A549 (cell line): ENCODE measurements at regions not wholly inside any gene's neighbourhood (a gene's known extent, or its start where the extent isn't known, plus 50 kb on each side); places are given as distances from the start of the nearest gene placed in this dataset.
A peak's percentile ranks its signal among the peaks of the same experiment; 100 is the strongest.

ENCODE experiments used
- ATAC-seq, 2 experiments: fragments of 200-7000 bp in 1 of 2; fragments of >200 bp in 1 of 2; cut with Nextera tagmentation in 1 of 2; cut with Tn5 transposase in 1 of 2; 3 replicates each; pipeline versions ENCODE4 v1.8.0 to v1.9.1; 2018 to 2020; ENCODE audit warnings: mild to moderate bottlenecking in 1 of 2, moderate library complexity in 1 of 2
- CTCF ChIA-PET: fragments of 300-600 bp; sonication (Branson Sonifier 250); formaldehyde crosslinking; extraction: SDS; loops from one replicate; lab custom pipeline; 2021; ENCODE audit warnings: antibody characterized with exemption, inconsistent platforms; lab: Yijun Ruan, JAX
- POLR2A ChIA-PET: fragments of 350-600 bp; formaldehyde crosslinking; extraction: SDS; loops from one replicate; lab custom pipeline; 2021; ENCODE audit warnings: antibody characterized with exemption, inconsistent platforms; lab: Yijun Ruan, JAX
- DNase-seq, 2 experiments: peaks; one replicate each; pipeline versions ENCODE4 v3.0.0 to v3.0.0-alpha.2; 2011 to 2016; ENCODE audit warnings: low read depth in 1 of 2, low spot score in 1 of 2
- FAIRE-seq: peaks from 2 replicates; lab custom pipeline; 2011; peaks lifted over from hg19 to GRCh38; lab: Jason Lieb, UNC
- H3K27ac ChIP-seq, 2 experiments: fragments of >200 bp; sonication (Bioruptor Twin); formaldehyde crosslinking; 3 replicates each; pipeline ENCODE4 v1.5.1; 2016 to 2017
- H3K4me1 ChIP-seq: fragments of >200 bp; sonication (Bioruptor Twin); formaldehyde crosslinking; 3 replicates; pipeline ENCODE4 v1.6.1; 2016
- H3K4me2 ChIP-seq: fragments of >200 bp; sonication (Bioruptor Twin); formaldehyde crosslinking; 3 replicates; pipeline ENCODE4 v1.6.1; 2016
- H3K4me3 ChIP-seq: fragments of >200 bp; sonication (Bioruptor Twin); formaldehyde crosslinking; 3 replicates; pipeline ENCODE4 v1.5.1; 2016
- H3K9me3 ChIP-seq: fragments of >200 bp; sonication (Bioruptor Twin); formaldehyde crosslinking; 3 replicates; pipeline ENCODE4 v1.6.1; 2016
- ATOH8 ChIP-seq: fragments of 250-450 bp; sonication (Bioruptor Pico); IDR thresholded peaks from 2 replicates; pipeline ENCODE4 v1.5.0; 2020; ENCODE audit warnings: low read depth, mild to moderate bottlenecking, moderate library complexity
- BCL3 ChIP-seq: fragments of >200 bp; sonication (Bioruptor Twin); formaldehyde crosslinking; IDR thresholded peaks from 3 replicates; pipeline ENCODE4 v1.6.1; 2016
- CHD4 ChIP-seq: fragments of 200-600 bp; sonication (generic); IDR thresholded peaks from 2 replicates; pipeline ENCODE4 v1.6.1; 2016; ENCODE audit warnings: antibody characterized with exemption, mild to moderate bottlenecking, borderline replicate concordance
- EP300 ChIP-seq, 2 experiments: fragments of >200 bp; sonication (Bioruptor Twin); formaldehyde crosslinking; IDR thresholded peaks; 2 replicates in 1 of 2; 3 replicates in 1 of 2; pipeline ENCODE4 v1.6.1; 2016 to 2017
- FOSL2 ChIP-seq, 2 experiments: fragments of 450-650 bp in 1 of 2; fragments of >200 bp in 1 of 2; sonication (Bioruptor Twin) in 1 of 2; formaldehyde crosslinking; IDR thresholded peaks; 2 replicates each; pipeline versions ENCODE4 v1.5.0 to v1.6.1; 2016 to 2020; ENCODE audit warnings: mild to moderate bottlenecking in 1 of 2, moderate library complexity in 1 of 2
- FOXS1 ChIP-seq: fragments of 250-450 bp; sonication (Bioruptor Pico); IDR thresholded peaks from 2 replicates; pipeline ENCODE4 v1.5.0; 2020; ENCODE audit warnings: mild to moderate bottlenecking, moderate library complexity
- GATA3 ChIP-seq: IDR thresholded peaks from 2 replicates; pipeline ENCODE4 v1.6.1; 2012; ENCODE audit warnings: borderline replicate concordance
- HEYL ChIP-seq: fragments of 250-450 bp; sonication (Bioruptor Pico); IDR thresholded peaks from 2 replicates; pipeline ENCODE4 v1.8.0; 2021; ENCODE audit warnings: mild to moderate bottlenecking, moderate library complexity
- HOXB13 ChIP-seq: fragments of 250-450 bp; sonication (Bioruptor Pico); IDR thresholded peaks from 2 replicates; pipeline ENCODE4 v1.5.0; 2020; ENCODE audit warnings: low read depth, mild to moderate bottlenecking, moderate library complexity
- HOXB5 ChIP-seq: fragments of 250-450 bp; sonication (Bioruptor Pico); IDR thresholded peaks from 2 replicates; pipeline ENCODE4 v1.5.0; 2020; ENCODE audit warnings: mild to moderate bottlenecking, moderate library complexity
- KDM1A ChIP-seq: fragments of 200-600 bp; sonication (generic); IDR thresholded peaks from 2 replicates; pipeline ENCODE4 v1.6.1; 2016; ENCODE audit warnings: low read depth, mild to moderate bottlenecking
- KDM5A ChIP-seq: fragments of 200-600 bp; sonication (generic); IDR thresholded peaks from 2 replicates; pipeline ENCODE4 v1.6.1; 2016; ENCODE audit warnings: antibody characterized with exemption, mild to moderate bottlenecking
- MAZ ChIP-seq: fragments of 150-350 bp; IDR thresholded peaks from 2 replicates; pipeline ENCODE4 v1.6.1; 2014; ENCODE audit warnings: antibody characterized with exemption, low read depth, low read length, borderline replicate concordance
- MYC ChIP-seq: IDR thresholded peaks from 2 replicates; pipeline ENCODE4 v1.6.1; 2012; ENCODE audit warnings: mild to moderate bottlenecking, inconsistent platforms, low read length, improper control_type of control experiment, borderline replicate concordance
- NFE2L2 ChIP-seq: fragments of 150-350 bp; conservative IDR thresholded peaks from 2 replicates; pipeline ENCODE4 v1.6.1; 2014; ENCODE audit warnings: low read length
- NPAS2 ChIP-seq: fragments of 250-450 bp; sonication (Bioruptor Pico); IDR thresholded peaks from 2 replicates; pipeline ENCODE4 v1.8.0; 2022; ENCODE audit warnings: mild to moderate bottlenecking, moderate library complexity, borderline replicate concordance
- NR3C1 ChIP-seq: fragments of >200 bp; sonication (Bioruptor Twin); formaldehyde crosslinking; IDR thresholded peaks from 3 replicates; pipeline ENCODE4 v1.6.1; 2017
- RARB ChIP-seq: fragments of 250-450 bp; sonication (Bioruptor Pico); IDR thresholded peaks from 2 replicates; pipeline ENCODE4 v1.8.0; 2021; ENCODE audit warnings: mild to moderate bottlenecking, moderate library complexity
- REST ChIP-seq: fragments of 200-600 bp; sonication (generic); IDR thresholded peaks from 2 replicates; pipeline ENCODE4 v1.6.1; 2016; ENCODE audit warnings: antibody characterized with exemption, mild to moderate bottlenecking, moderate library complexity
- SMC3 ChIP-seq: fragments of >200 bp; sonication (Bioruptor Twin); formaldehyde crosslinking; IDR thresholded peaks from 3 replicates; pipeline ENCODE4 v1.6.1; 2018; ENCODE audit warnings: inconsistent platforms
- SREBF2 ChIP-seq: fragments of 450-650 bp; IDR thresholded peaks from 2 replicates; pipeline ENCODE4 v1.6.1; 2014; ENCODE audit warnings: mild to moderate bottlenecking, moderate library complexity
- TFCP2L1 ChIP-seq: fragments of 250-450 bp; sonication (Bioruptor Pico); IDR thresholded peaks from 2 replicates; pipeline ENCODE4 v1.5.0; 2021; ENCODE audit warnings: mild to moderate bottlenecking
- ZNF302 ChIP-seq: fragments of 250-450 bp; sonication (Bioruptor Pico); IDR thresholded peaks from 2 replicates; pipeline ENCODE4 v1.9.0; 2021; ENCODE audit warnings: inconsistent platforms, mild to moderate bottlenecking, moderate library complexity
- ZSCAN20 ChIP-seq: fragments of 250-450 bp; sonication (Bioruptor Pico); IDR thresholded peaks from 2 replicates; pipeline ENCODE4 v1.8.0; 2022; ENCODE audit warnings: mild to moderate bottlenecking, moderate library complexity
- WGBS: methylation state at CpG from one replicate; pipeline ENCODE4 v1.1.6; 2017; ENCODE audit errors: missing lambda C conversion rate; 5-methylcytosine and 5-hydroxymethylcytosine counted together
- TF ChIP-seq, protein P1 (sequence below): IDR thresholded peaks from 2 replicates; pipeline ENCODE4 v1.6.1; 2012; ENCODE audit warnings: low read depth, borderline replicate concordance
- TF ChIP-seq, protein P2 (sequence below): fragments of >200 bp; sonication (Bioruptor Twin); formaldehyde crosslinking; IDR thresholded peaks from 2 replicates; pipeline ENCODE4 v1.6.1; 2016

DNA sequence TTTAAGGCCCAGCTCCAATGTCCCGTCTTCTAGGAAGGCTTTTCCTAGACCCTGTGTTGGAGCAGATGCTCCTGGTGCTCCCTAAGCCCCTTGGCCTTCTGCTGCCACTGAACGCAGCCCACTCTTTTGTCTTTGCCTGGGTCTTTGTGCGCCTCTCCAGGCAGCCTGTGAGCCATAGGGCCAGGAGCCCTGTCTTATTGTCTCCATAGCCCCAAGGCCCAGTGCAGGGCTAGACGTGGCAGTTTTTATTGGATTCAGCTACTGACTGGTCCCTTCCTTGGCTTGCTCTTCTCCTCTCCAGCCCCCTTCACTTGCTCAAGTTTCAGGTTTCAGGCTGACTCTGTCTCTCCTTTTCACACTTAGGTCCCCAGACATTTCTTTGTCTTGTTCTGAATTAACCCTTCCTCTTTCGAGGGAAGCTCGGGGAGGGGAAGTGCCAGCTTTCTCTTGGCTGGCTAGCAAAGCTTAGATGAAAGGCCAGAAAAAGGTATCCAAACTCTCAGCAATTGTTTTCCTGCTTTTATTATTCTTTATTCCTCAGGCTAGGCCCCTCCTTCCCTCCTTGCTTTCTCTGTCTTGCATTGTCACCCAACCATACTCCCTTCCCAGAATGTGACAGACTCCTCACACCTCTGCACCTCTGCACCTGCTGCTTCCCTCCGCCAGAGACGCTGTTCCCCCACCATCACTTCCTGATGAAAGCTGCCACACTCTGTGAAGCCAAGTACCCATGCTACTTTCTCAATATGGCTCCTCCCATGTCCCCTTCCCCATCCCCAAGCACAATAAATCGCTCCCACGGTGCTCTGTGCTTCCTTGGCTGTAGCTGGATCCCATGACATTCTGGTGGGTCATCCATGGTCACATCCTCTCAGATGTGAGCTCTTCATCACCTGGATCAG, 101.6 kb upstream of the CPEB4 start (continued):
- TF ChIP-seq REST: no peak
- TF ChIP-seq EP300 (IDR thresholded peaks at IDR 0.05): no peak
- TF ChIP-seq ATOH8 (CRISPR knock-in tag): no peak
- TF ChIP-seq MAZ: no peak

DNA sequence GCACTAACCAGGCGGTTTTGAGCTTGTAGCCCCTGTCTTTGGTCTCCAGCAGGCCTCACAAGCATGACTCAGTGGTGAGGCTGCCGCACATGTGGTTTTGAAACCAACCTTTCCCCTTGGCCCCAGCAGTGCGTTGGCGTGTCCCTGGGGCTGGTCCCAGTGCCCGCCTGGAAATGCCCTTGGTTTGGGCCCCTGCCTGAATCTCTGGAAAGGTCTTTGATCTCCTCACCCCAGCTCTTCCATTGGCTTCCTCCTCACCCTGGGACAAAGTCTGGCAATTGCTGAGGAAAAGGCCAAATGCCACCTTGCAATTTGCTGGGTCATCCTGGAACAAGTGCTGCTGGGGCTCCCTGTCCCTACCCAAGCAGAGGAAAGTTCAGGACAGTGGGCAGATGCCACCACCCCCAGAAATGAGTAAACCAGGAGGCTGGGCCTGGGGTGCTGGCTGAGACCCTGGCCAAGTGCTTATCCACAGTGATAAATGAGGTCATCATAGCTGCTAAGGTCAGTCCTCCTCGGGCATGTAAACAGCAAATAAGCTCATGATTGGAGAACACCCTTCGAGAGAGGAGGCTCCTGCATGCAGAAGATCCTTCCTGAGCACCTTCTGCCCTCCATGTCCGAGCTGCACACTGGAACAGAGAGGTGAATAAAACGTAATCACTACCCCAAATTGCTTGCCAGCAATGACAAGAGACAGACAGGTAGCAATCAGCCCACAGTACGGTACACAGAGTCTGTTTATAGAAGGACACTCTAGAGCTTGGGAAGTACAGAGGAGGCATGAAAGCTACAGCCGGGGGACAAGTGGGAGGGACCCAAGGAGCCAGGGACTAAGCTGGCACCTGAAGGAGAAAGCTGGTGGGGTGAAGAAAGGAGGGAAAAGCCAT, 98.9 kb upstream of the CPEB4 start:
- H3K4me1 ChIP-seq: peaks cover 16% of the 10 kb centered on the region
- TF ChIP-seq RARB (CRISPR knock-in tag): no peak
- TF ChIP-seq GATA3: no peak
- no peak for TF ChIP-seq HOXB5 (CRISPR knock-in tag)
- TF ChIP-seq HOXB13 (CRISPR knock-in tag): no peak
- TF ChIP-seq NPAS2 (CRISPR knock-in tag): no peak
- no peak for TF ChIP-seq KDM5A
- TF ChIP-seq CHD4: no peak
- TF ChIP-seq, protein P1, sequence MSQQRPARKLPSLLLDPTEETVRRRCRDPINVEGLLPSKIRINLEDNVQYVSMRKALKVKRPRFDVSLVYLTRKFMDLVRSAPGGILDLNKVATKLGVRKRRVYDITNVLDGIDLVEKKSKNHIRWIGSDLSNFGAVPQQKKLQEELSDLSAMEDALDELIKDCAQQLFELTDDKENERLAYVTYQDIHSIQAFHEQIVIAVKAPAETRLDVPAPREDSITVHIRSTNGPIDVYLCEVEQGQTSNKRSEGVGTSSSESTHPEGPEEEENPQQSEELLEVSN: no peak
- TF ChIP-seq SREBF2: no peak
- no peak for TF ChIP-seq TFCP2L1
- no peak for TF ChIP-seq KDM1A
- TF ChIP-seq EP300 (IDR thresholded peaks at IDR 0.05): no peak
- no peaks in the 10 kb centered on the region for H3K9me3 ChIP-seq
- no peak overlapping the region for H3K4me2 ChIP-seq
- H3K4me3 ChIP-seq: no peak overlapping the region
- WGBS: 73% methylated on average over 11 of the region's 11 CpGs
- H3K27ac ChIP-seq: peak overlapping the region; percentile 29 to 67; a peak in 4 of 6 replicates
- CTCF ChIA-PET: interaction anchor here (0.6 to 1.4 kb wide), 3 partner anchors 101 to 163 kb away, joined by 3 to 4 read pairs (median 3); no protein-coding TSS in a partner anchor
- FAIRE-seq (no peak), ATAC-seq (no peak), DNase-seq (no peak)
- POLR2A ChIA-PET: interaction anchor here (1.1 kb wide), 1 partner anchor 175 kb away, joined by 3 read pairs; no protein-coding TSS in a partner anchor

GRCh38 chr5:173790177-173790719, 97.9 kb upstream of the CPEB4 start:
- DNase-seq (no peak), ATAC-seq (no peak), FAIRE-seq (no peak)
- ChIA-PET POLR2A (interaction anchor here (0.5 to 1.1 kb wide), 2 partner anchors 70 to 174 kb away, joined by 3 read pairs; no protein-coding TSS in a partner anchor), CTCF (interaction anchor here (1.4 kb wide), 1 partner anchor 162 kb away, joined by 4 read pairs; no protein-coding TSS in a partner anchor)
- H3K4me1 ChIP-seq: peaks cover 21% of the 10 kb centered on the region
- 87% methylated on average over 11 of the region's 11 CpGs for WGBS
- no peaks in the 10 kb centered on the region for H3K9me3 ChIP-seq
- H3K4me3 ChIP-seq: no peak overlapping the region
- no peak overlapping the region for H3K4me2 ChIP-seq
- H3K27ac ChIP-seq: peak overlapping the region; percentile 24 to 67; a peak in 3 of 6 replicates
- no peak for TF ChIP-seq SMC3
- no peak for TF ChIP-seq MYC
- TF ChIP-seq, protein P2, sequence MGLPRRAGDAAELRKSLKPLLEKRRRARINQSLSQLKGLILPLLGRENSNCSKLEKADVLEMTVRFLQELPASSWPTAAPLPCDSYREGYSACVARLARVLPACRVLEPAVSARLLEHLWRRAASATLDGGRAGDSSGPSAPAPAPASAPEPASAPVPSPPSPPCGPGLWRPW: no peak
- no peak for TF ChIP-seq FOXS1 (CRISPR knock-in tag)
- TF ChIP-seq HOXB5 (CRISPR knock-in tag): no peak
- no peak for TF ChIP-seq HEYL (CRISPR knock-in tag)
- TF ChIP-seq FOSL2 (IDR thresholded peaks at IDR 0.05): no peak
- no peak for TF ChIP-seq FOSL2 (CRISPR knock-in tag; IDR thresholded peaks at IDR 0.05)
- TF ChIP-seq NR3C1: no peak
- TF ChIP-seq ZNF302 (CRISPR knock-in tag): no peak
- no peak for TF ChIP-seq RARB (CRISPR knock-in tag)
- no peak for TF ChIP-seq BCL3
- TF ChIP-seq ZSCAN20 (CRISPR knock-in tag): no peak
- no peak for TF ChIP-seq NFE2L2
